ENCODE measurements at regions not wholly inside any gene's neighbourhood (a gene's known extent, or its start where the extent isn't known, plus 50 kb on each side); places are given as distances from the start of the nearest gene placed in this dataset.

GRCh38 chr4:176592976-176593670 lies 199.6 kb downstream of the VEGFC start:
- TF ChIP-seq POLR2A (IDR thresholded peaks at IDR 0.05) (no peak), CTCF (IDR thresholded peaks at IDR 0.05) (no peak)
